ENCODE measurements at regions not wholly inside any gene's neighbourhood (a gene's known extent, or its start where the extent isn't known, plus 50 kb on each side); places are given as distances from the start of the nearest gene placed in this dataset.

DNA sequence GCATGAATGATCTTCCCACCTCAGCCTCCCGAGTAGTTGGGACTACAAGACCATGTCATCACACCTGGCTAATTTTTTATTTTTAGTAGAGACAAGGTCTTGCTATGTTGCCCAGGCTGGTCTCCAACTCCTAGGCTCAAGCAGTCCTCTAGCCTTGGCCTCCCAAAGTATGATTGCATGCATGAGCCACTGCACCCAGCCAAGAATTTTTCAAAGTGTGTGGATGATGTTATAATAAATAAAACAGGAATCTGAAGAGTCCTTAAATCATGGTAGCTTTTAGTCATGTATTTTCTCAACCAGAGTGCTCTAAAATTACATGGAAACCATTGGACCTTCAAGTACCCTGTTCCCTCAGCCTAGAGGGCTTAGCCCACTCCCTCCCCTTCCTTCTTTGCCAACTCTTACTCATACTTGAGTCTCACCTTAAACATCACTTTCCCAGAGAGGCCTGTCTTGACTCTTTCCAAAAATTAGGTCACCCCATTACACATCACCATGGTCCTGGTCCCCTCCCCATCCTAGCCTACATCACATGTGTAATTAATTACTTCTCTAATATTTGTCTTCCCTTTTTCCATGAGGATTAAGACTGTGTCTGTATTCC is 52.2 kb upstream of the BICDL1 start:
- TF ChIP-seq POLR2A (IDR thresholded peaks at IDR 0.05; ENCODE audit: low read length) (no peak), GATA1 (IDR thresholded peaks at IDR 0.05; ENCODE audit: low read depth, low read length) (no peak)

Measured in erythroblast (primary cell).